GM18505 (cell line): ENCODE measurements at regions not wholly inside any gene's neighbourhood (a gene's known extent, or its start where the extent isn't known, plus 50 kb on each side); places are given as distances from the start of the nearest gene placed in this dataset.

Experiments
- ATAC-seq: cut with Tn5 transposase; IDR thresholded peaks from one replicate; pipeline ENCODE4 v1.9.1; 2021; ENCODE audit not compliant: unreplicated experiment
- POLR2A ChIP-seq: IDR thresholded peaks from 4 replicates; pipeline ENCODE4 v1.6.1; 2011; ENCODE audit warnings: borderline replicate concordance; ENCODE audit not compliant: insufficient read depth, insufficient read length; ENCODE audit errors: extremely low read depth

DNA sequence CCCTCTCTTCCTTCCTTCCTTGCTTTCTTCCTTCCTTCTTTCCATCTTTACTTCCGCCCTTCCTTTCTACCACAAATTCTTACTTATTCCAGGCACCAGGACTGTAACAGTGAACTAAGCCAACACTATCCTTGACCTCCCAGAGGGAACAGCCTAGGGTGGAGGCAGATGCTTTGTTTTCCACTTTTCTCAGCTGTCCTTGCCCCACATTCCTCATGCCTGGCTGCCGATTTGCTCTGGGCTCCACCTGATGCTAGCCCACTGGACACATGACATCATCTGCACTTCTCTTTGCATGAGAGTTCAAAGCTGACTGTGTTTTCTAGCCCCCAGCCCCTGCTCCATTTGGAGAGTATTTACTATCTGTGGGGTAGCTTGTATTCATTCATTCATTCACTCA, 283.0 kb downstream of the MAF start:
- ATAC-seq = no peak
- TF ChIP-seq POLR2A = no peak

DNA sequence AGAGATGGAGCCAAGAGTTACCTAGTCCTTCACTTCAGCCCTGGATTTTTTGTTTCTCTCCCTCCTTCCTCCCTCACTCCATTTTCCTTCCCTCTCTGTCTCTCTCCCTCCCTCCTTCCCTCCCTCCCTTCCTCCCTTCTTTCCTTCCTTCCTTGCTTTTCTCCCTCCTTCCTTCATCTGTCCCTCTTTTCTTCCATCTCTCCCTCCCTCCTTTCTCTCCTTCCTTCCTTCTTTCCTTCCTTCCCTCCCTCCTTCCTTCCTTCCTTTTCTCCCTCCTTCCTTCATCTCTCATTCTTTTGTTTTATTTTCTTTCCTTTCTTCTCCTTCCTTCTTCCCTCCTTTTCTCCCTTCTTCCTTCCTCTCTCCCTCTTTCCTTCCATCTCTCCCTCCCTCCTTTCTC, 283.5 kb downstream of the MAF start:
- TF ChIP-seq POLR2A = no peak
- no peak for ATAC-seq

- no peak for TF ChIP-seq POLR2A
- ATAC-seq = peak; percentile 70
Observed at GRCh38 chr16:79316004-79316458, 284.5 kb downstream of the MAF start.

- ATAC-seq = no peak
- no peak for TF ChIP-seq POLR2A
Observed at GRCh38 chr16:79312502-79312901, 288.0 kb downstream of the MAF start.

DNA sequence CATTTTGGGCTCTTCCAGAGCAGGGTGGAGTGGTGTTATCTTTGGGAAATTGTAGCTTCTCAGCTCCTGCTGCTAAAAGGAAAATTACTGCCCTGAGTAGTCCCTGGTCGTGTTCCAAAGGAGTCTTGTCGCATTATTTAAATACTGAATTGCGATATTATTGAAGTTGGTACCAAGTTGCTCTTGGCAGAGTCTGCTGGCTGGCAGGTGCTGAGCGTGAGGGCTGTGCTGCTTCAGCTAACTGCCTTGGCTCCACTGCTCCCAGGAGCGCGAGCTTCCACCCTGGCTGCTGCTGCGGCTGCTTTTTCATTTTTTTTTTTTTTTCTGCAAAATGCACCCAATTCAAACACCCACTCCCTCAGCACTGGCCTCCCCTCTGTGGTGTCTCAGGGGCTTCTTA, 289.8 kb downstream of the MAF start:
- ATAC-seq = no peak

DNA sequence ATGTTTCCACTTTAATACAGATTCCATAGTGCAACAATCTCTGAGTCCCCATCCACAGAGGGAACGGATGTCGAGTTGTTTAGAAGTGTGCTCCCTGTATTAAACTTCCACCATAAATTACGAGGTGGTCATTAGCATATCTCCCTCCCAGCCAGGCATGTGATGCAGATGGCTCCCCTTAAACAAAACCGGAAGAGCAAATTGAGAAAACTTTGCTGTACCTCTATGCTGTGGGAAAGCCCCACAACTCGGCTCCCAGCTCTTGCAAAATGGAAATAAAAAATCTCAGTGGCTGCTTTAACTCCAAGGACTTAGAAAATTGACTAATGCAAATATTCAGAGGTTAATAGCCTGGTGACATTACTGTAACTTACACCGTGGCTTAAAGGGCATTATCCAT, 290.9 kb downstream of the MAF start:
- no peak for TF ChIP-seq POLR2A
- no peak for ATAC-seq

More for the DNA sequence above, 289.8 kb downstream of the MAF start:
- no peak for TF ChIP-seq POLR2A

DNA sequence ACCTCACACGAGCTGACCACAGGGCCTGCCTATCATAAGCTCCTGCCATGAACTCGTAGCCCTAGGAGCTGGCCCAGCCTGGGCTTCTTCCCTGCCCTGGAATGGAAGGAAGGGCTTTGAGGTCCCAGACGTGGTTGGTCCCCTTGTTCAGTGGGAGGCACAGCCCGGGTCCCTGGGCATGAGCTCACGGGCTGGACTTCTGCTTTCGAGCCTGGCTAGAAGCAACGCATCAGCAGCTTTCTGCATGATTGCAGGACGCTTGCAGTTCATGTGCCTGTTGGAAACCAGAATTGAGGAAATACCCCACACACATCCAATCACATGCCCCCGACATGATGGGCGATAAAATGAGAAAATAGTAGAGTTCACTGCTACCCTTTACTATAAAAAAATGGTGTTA, 293.3 kb downstream of the MAF start:
- no peak for ATAC-seq
- TF ChIP-seq POLR2A = no peak

- no peak for ATAC-seq
- no peak for TF ChIP-seq POLR2A
Observed at GRCh38 chr16:79305074-79305473, 295.5 kb downstream of the MAF start.

DNA sequence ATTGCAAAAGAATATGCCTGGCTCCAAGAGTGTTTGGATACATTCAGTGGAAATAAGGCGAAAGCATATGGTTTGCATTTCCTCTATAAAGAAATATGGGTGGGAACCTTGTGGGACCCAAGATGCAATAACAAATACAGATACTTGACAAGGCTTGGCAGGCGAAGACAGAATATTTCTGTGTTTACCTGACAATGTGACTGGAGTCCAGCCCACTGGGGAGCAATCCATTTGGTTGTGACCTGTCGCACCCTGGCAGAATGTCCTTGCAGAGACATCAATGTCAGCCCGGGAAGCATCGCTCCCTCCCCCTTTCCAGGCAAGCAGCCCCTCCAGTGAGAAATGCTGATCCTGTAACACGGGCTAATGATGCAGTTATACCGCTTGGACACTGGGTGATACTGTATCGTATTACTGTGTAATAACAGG, 296.6 kb downstream of the MAF start:
- ATAC-seq = no peak
- no peak for TF ChIP-seq POLR2A

- TF ChIP-seq POLR2A = no peak
- no peak for ATAC-seq
Observed at GRCh38 chr16:79303206-79303605, 297.3 kb downstream of the MAF start.

GRCh38 chr16:79302731-79303130, 297.8 kb downstream of the MAF start:
- no peak for TF ChIP-seq POLR2A
- no peak for ATAC-seq

DNA sequence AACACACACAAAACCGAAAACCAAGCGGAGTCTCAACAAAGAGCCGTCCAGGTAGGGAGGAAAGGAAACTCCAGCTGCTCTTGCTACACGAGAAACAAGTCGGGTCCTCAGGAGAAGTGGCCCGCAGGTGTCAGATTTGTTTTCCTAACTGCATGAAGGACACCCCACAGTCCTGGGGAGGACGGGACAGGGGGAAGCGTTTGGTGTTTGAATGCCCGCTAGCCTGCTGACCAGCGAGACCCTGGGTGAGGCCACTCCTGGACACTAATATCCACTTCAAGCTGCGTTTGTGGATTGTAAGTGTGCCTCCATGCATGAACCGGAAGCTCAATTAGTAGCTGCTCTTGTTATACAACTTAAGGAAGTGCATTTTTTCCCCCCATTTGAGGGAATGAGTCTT, 299.5 kb downstream of the MAF start:
- TF ChIP-seq POLR2A = no peak
- no peak for ATAC-seq

GRCh38 chr16:79298894-79299799, 301.4 kb downstream of the MAF start:
- ATAC-seq = no peak
- TF ChIP-seq POLR2A = no peak

DNA sequence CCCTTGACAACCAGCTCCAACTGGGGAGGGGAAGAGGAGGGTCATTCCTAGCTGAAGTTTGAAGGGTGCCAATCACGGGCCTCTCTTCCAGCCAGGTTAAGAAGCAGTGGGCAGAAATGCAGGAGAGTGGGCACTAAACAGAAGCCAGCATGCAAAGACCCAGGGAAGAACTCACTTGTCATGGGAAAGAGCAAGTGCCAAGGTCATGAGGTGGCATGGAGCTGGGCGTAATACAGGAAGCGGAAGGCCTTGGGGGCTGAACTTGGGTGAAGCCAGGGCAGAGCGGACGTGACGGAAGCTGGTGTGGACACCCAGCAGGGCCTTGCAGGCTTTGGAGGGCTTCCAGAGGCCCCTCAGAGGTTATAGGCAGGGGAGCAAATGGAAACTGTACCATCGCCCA, 302.1 kb downstream of the MAF start:
- ATAC-seq = no peak
- TF ChIP-seq POLR2A = no peak
